ENCODE measurements at regions not wholly inside any gene's neighbourhood (a gene's known extent, or its start where the extent isn't known, plus 50 kb on each side); places are given as distances from the start of the nearest gene placed in this dataset.
"Not testable (repeated sequence)": the region's sequence is repeated elsewhere in the genome, so short reads cannot be mapped to it uniquely, and the experiment has no call there.

- H3K4me3 ChIP-seq (ENCODE audit: low read depth, low read length, poor library complexity, severe bottlenecking): no peak overlapping the region
- no peaks in the 10 kb centered on the region for H3K27me3 ChIP-seq (ENCODE audit: insufficient read depth, low read length)
- no peak overlapping the region for H3K9ac ChIP-seq (ENCODE audit: low read length)
- no peaks in the 10 kb centered on the region for H3F3A ChIP-seq (ENCODE audit: insufficient read depth, low read length)
- no peak overlapping the region for H3K27ac ChIP-seq (ENCODE audit: low read depth, low read length, poor library complexity, severe bottlenecking)
- no peak for TF ChIP-seq CTCF (IDR thresholded peaks at IDR 0.05; ENCODE audit: low read length)
- no peak for TF ChIP-seq EZH2 (IDR thresholded peaks at IDR 0.05; ENCODE audit: borderline replicate concordance, low read length)
- H3K36me3 ChIP-seq (ENCODE audit: insufficient read depth, low read length): no peaks in the 10 kb centered on the region
- H3K4me2 ChIP-seq (ENCODE audit: low read length): no peak overlapping the region
- H3K9me3 ChIP-seq (ENCODE audit: low read length): no peaks in the 10 kb centered on the region
- no peaks in the 10 kb centered on the region for H3K79me2 ChIP-seq (ENCODE audit: insufficient read depth, low read length)
- H2AFZ ChIP-seq (ENCODE audit: low read length): no peak overlapping the region
- H3K9me2 ChIP-seq (ENCODE audit: low read depth, low read length): no peaks in the 10 kb centered on the region
- H4K20me1 ChIP-seq (ENCODE audit: insufficient read depth, low read length): no peaks in the 10 kb centered on the region
- H3K4me1 ChIP-seq (ENCODE audit: insufficient read depth, low read length, severe bottlenecking): no peaks in the 10 kb centered on the region
Measured at GRCh38 chr10:27372095-27372494, 131.5 kb upstream of the ACBD5 start.

- not testable (repeated sequence) for H3F3A ChIP-seq (ENCODE audit: insufficient read depth, low read length); H3K4me2 ChIP-seq (ENCODE audit: low read length); H3K27ac ChIP-seq (ENCODE audit: low read depth, low read length, poor library complexity, severe bottlenecking); H4K20me1 ChIP-seq (ENCODE audit: insufficient read depth, low read length); H3K9ac ChIP-seq (ENCODE audit: low read length); H3K27me3 ChIP-seq (ENCODE audit: insufficient read depth, low read length); H3K9me3 ChIP-seq (ENCODE audit: low read length); H3K4me1 ChIP-seq (ENCODE audit: insufficient read depth, low read length, severe bottlenecking); H3K36me3 ChIP-seq (ENCODE audit: insufficient read depth, low read length); H3K4me3 ChIP-seq (ENCODE audit: low read depth, low read length, poor library complexity, severe bottlenecking); H3K79me2 ChIP-seq (ENCODE audit: insufficient read depth, low read length); H2AFZ ChIP-seq (ENCODE audit: low read length); H3K9me2 ChIP-seq (ENCODE audit: low read depth, low read length)
Measured at GRCh38 chr10:27371375-27371774, 130.8 kb upstream of the ACBD5 start.

GRCh38 chr10:27369880-27370279, 129.3 kb upstream of the ACBD5 start:
- H3K27ac ChIP-seq (ENCODE audit: low read depth, low read length, poor library complexity, severe bottlenecking): no peak overlapping the region
- H3K4me3 ChIP-seq (ENCODE audit: low read depth, low read length, poor library complexity, severe bottlenecking): no peak overlapping the region
- H2AFZ ChIP-seq (ENCODE audit: low read length): no peak overlapping the region
- TF ChIP-seq EZH2 (IDR thresholded peaks at IDR 0.05; ENCODE audit: borderline replicate concordance, low read length): no peak
- peak; percentile 39; the same call in 1 of the 2 replicates for TF ChIP-seq CTCF (IDR thresholded peaks at IDR 0.05; ENCODE audit: low read length)
- no peaks in the 10 kb centered on the region for H3K9me2 ChIP-seq (ENCODE audit: low read depth, low read length)
- no peaks in the 10 kb centered on the region for H3K79me2 ChIP-seq (ENCODE audit: insufficient read depth, low read length)
- no peak overlapping the region for H3K4me2 ChIP-seq (ENCODE audit: low read length)
- no peaks in the 10 kb centered on the region for H4K20me1 ChIP-seq (ENCODE audit: insufficient read depth, low read length)
- no peaks in the 10 kb centered on the region for H3K9me3 ChIP-seq (ENCODE audit: low read length)
- H3K27me3 ChIP-seq (ENCODE audit: insufficient read depth, low read length): no peaks in the 10 kb centered on the region
- no peak overlapping the region for H3K9ac ChIP-seq (ENCODE audit: low read length)
- no peaks in the 10 kb centered on the region for H3K36me3 ChIP-seq (ENCODE audit: insufficient read depth, low read length)
- H3F3A ChIP-seq (ENCODE audit: insufficient read depth, low read length): no peaks in the 10 kb centered on the region
- H3K4me1 ChIP-seq (ENCODE audit: insufficient read depth, low read length, severe bottlenecking): peaks cover 4% of the 10 kb centered on the region

GRCh38 chr10:27368706-27369105, 128.1 kb upstream of the ACBD5 start:
- Histone ChIP-seq H3K27me3 (ENCODE audit: insufficient read depth, low read length) (no peaks in the 10 kb centered on the region), H3K4me3 (ENCODE audit: low read depth, low read length, poor library complexity, severe bottlenecking) (no peak overlapping the region), H3K4me2 (ENCODE audit: low read length) (no peak overlapping the region), H2AFZ (ENCODE audit: low read length) (no peak overlapping the region), H3K4me1 (ENCODE audit: insufficient read depth, low read length, severe bottlenecking) (peaks cover 4% of the 10 kb centered on the region), H3K27ac (ENCODE audit: low read depth, low read length, poor library complexity, severe bottlenecking) (no peak overlapping the region), H3K9me2 (ENCODE audit: low read depth, low read length) (no peaks in the 10 kb centered on the region), H3K9me3 (ENCODE audit: low read length) (no peaks in the 10 kb centered on the region), H3K79me2 (ENCODE audit: insufficient read depth, low read length) (no peaks in the 10 kb centered on the region), H3F3A (ENCODE audit: insufficient read depth, low read length) (no peaks in the 10 kb centered on the region), H3K9ac (ENCODE audit: low read length) (no peak overlapping the region), H3K36me3 (ENCODE audit: insufficient read depth, low read length) (no peaks in the 10 kb centered on the region), H4K20me1 (ENCODE audit: insufficient read depth, low read length) (no peaks in the 10 kb centered on the region)
- no peak for TF ChIP-seq EZH2 (IDR thresholded peaks at IDR 0.05; ENCODE audit: borderline replicate concordance, low read length)
- TF ChIP-seq CTCF (IDR thresholded peaks at IDR 0.05; ENCODE audit: low read length): no peak
